Small intestine (tissue), 7 donors: ENCODE measurements at regions not wholly inside any gene's neighbourhood (a gene's known extent, or its start where the extent isn't known, plus 50 kb on each side); places are given as distances from the start of the nearest gene placed in this dataset.

Source experiments
- DNase-seq, 2 donors: peaks; one replicate each; pipeline versions ENCODE4 v3.0.0 to v3.0.0-alpha.2; 2013
- FAIRE-seq: peaks from 2 replicates; lab custom pipeline; 2012; peaks lifted over from hg19 to GRCh38; lab: Jason Lieb, UNC
- H3K27ac ChIP-seq, 3 donors: one replicate each; pipeline ENCODE4 v1.5.1; 2013; ENCODE audit warnings: low read length in 2 of 3, mild to moderate bottlenecking in 2 of 3, control low read depth in 1 of 3, inconsistent platforms in 1 of 3, low read depth in 1 of 3, moderate library complexity in 1 of 3
- H3K27me3 ChIP-seq, 3 donors: one replicate each; pipeline ENCODE4 v1.6.1; 2013; ENCODE audit warnings: low read length in 3 of 3, inconsistent platforms in 1 of 3; ENCODE audit not compliant: control insufficient read depth in 3 of 3, insufficient read depth in 3 of 3
- H3K36me3 ChIP-seq, 3 donors: one replicate each; pipeline ENCODE4 v1.6.1; 2013; ENCODE audit warnings: low read length in 3 of 3, inconsistent platforms in 1 of 3, low read depth in 1 of 3, mild to moderate bottlenecking in 1 of 3, moderate library complexity in 1 of 3; ENCODE audit not compliant: control insufficient read depth in 3 of 3, insufficient read depth in 2 of 3
- H3K4me1 ChIP-seq, 3 donors: one replicate each; pipeline ENCODE4 v1.6.1; 2013; ENCODE audit warnings: low read length in 2 of 3, inconsistent platforms in 1 of 3, low read depth in 1 of 3, mild to moderate bottlenecking in 1 of 3, moderate library complexity in 1 of 3; ENCODE audit not compliant: control insufficient read depth in 3 of 3, insufficient read depth in 2 of 3
- H3K4me3 ChIP-seq, 3 donors: one replicate each; pipeline ENCODE4 v1.5.1; 2013; ENCODE audit warnings: low read length in 3 of 3, control low read depth in 1 of 3, inconsistent platforms in 1 of 3, low read depth in 1 of 3, mild to moderate bottlenecking in 1 of 3, moderate library complexity in 1 of 3
- H3K9me3 ChIP-seq, 2 donors: one replicate each; pipeline ENCODE4 v1.6.1; 2013; ENCODE audit warnings: low read depth in 1 of 2, low read length in 1 of 2; ENCODE audit not compliant: control insufficient read depth in 2 of 2, insufficient read depth in 1 of 2
- WGBS, 3 donors: extraction: QIAGEN DNeasy Blood & Tissue Kit; methylation state at CpG; one replicate each; pipeline ENCODE4 v1.1.7; 2013; 5-methylcytosine and 5-hydroxymethylcytosine counted together
- donor health status: healthy with polysubstance abuse.
- donor health status: control.
- donor health status: control.
- donor health status: Bipolar disorder and iron deficiency.
- donor health status: healthy.

DNA sequence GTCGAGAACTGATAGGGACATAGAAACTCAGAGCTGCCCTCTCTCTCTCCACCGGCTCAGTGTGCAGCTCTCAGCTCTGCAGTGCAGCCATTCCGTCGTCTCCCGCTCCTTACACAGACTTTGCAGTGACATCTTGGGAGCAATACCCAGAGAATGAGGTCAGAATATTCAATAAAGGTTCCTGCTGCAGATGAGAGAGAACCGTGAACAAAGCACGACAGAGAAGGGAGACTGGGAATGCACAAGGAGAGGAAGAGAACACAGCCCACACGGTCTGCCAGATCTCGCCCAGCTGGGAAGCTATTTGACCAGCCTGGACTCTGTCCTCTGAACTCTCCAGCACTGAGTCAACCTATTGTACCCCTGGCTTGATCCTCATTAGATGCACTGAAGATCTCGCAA, 118.0 kb upstream of the PPARGC1A start:
- DNase-seq (peak; percentile 17 to 75), FAIRE-seq (no peak)
- Histone ChIP-seq H3K4me3 (no peak overlapping the region), H3K9me3 (no peaks in the 10 kb centered on the region), H3K4me1 (peaks cover 0 to 5% (median 0%) of the 10 kb centered on the region in 3 donors), H3K27me3 (peaks cover 0 to 2% (median 0%) of the 10 kb centered on the region in 3 donors), H3K27ac (no peak overlapping the region), H3K36me3 (no peaks in the 10 kb centered on the region)
- WGBS, 3 donors, result 35 to 58% (median 35%) methylated on average over 10 of the region's 10 CpGs

DNA sequence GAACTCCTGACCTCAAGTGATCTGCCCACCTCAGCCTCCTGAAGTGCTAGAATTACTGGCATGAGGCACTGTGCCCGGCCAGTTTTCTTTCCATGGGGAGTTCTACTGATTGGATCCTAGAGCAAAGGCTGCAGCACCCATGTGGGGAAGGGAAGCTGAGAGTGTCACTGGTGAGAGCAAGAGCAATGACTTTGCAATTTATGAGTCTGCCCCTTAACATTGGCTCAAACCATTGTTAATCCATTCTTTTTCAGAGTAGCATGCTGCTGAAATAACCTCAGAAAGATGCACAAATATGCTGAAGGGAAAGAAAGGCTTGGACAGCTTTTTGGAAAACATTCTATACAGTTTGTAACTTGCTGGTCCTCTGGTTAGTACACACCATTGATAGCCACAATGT, 116.4 kb upstream of the PPARGC1A start:
- Histone ChIP-seq H3K36me3 (no peaks in the 10 kb centered on the region), H3K4me3 (no peak overlapping the region), H3K9me3 (no peaks in the 10 kb centered on the region), H3K4me1 (peaks cover 0 to 5% (median 0%) of the 10 kb centered on the region in 3 donors), H3K27ac (no peak overlapping the region), H3K27me3 (peaks cover 0 to 2% (median 0%) of the 10 kb centered on the region in 3 donors)
- DNase-seq, result no peak
- 84 to 94% (median 94%) methylated on average over 1 of the region's 1 CpG for WGBS, 3 donors
- no peak for FAIRE-seq

DNA sequence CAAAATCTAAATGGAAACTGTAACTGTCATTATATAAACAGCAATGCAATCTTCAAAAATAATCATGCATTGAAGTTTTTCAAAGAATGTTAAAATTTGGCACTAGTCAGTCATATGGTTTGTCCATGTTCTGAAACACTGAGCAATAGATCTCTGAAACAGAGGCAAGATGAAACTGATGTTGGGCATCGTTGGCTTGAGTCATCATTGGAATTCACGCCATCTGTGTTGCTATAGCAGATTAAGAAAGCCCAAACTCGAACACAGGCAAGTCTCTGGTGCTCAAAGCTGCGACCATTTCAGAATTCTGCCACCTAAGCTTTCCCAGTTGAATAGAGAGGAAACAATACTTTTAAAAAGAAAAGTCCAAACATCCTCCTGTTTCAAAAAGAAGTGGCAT, 114.1 kb upstream of the PPARGC1A start:
- Histone ChIP-seq H3K9me3 (no peaks in the 10 kb centered on the region), H3K4me3 (no peak overlapping the region), H3K4me1 (peaks cover 0 to 5% (median 0%) of the 10 kb centered on the region in 3 donors), H3K36me3 (no peaks in the 10 kb centered on the region), H3K27ac (no peak overlapping the region), H3K27me3 (peaks cover 0 to 6% (median 0%) of the 10 kb centered on the region in 3 donors)
- 68 to 78% (median 75%) methylated on average over 4 of the region's 4 CpGs for WGBS, 3 donors
- DNase-seq, result no peak
- FAIRE-seq, result no peak

DNA sequence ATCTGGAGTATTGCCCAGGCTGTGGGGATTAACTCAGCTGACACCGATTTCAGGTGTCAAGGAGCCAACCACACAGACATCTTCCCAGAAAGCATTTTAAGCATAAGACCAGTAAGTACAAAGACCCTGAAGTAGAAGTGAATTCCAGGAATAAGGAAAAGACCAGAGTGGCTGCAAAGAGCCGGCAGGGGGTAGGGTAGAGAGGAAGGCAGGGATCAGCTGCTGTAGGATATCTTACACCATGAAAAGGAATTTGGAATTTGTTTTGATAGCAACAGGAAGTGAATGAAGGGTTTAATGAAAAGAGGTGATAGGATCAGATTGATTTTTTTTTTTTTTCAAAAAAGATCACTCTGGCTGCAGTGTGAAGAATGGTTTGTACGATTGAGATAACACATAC, 113.6 kb upstream of the PPARGC1A start:
- no peaks in the 10 kb centered on the region for H3K9me3 ChIP-seq
- FAIRE-seq, result no peak
- WGBS, 3 donors, result 62 to 65% (median 64%) methylated on average over 3 of the region's 3 CpGs

DNA sequence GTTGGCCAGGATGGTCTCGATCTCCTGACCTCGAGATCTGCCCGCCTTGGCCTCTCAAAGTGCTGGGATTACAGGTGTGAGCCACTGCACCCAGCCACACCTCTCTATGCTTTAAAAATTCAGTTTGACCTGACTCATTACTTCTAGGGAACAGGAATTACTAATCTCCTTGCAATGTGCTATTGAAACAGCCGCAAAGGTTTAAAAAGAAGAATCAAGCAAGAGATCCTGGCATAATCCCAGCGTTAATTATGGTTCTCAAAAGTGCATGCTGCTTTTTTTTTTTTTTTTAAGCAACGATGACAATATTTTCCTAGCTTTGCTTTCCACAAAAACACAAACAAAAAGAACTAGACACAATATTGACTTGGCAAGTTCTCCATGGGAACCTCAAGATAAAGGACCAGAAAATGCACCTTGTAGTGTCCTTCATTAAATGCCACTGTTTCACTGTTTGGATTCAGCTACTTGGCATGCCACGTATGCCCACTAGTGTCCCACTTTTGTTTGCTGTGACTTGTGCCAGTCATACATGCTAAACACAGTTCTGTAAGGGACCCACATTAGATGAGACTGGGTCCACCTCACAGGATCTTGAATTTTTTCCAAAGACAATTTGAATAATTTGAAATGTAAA, 112.6 kb upstream of the PPARGC1A start:
- FAIRE-seq (no peak), DNase-seq (no peak)
- no peaks in the 10 kb centered on the region for H3K36me3 ChIP-seq
- H3K27me3 ChIP-seq, result peaks cover 0 to 4% (median 0%) of the 10 kb centered on the region in 3 donors
- WGBS, 3 donors, result 79 to 81% (median 81%) methylated on average over 7 of the region's 7 CpGs
- H3K27ac ChIP-seq, result no peak overlapping the region
- no peak overlapping the region for H3K4me3 ChIP-seq
- H3K4me1 ChIP-seq, result peaks cover 0 to 2% (median 0%) of the 10 kb centered on the region in 3 donors
- no peaks in the 10 kb centered on the region for H3K9me3 ChIP-seq

More for the DNA sequence above, 113.6 kb upstream of the PPARGC1A start:
- peaks cover 0 to 6% (median 0%) of the 10 kb centered on the region in 3 donors for H3K27me3 ChIP-seq
- no peak overlapping the region for H3K27ac ChIP-seq
- DNase-seq, result no peak
- peaks cover 0 to 5% (median 0%) of the 10 kb centered on the region in 3 donors for H3K4me1 ChIP-seq
- no peak overlapping the region for H3K4me3 ChIP-seq
- no peaks in the 10 kb centered on the region for H3K36me3 ChIP-seq

DNA sequence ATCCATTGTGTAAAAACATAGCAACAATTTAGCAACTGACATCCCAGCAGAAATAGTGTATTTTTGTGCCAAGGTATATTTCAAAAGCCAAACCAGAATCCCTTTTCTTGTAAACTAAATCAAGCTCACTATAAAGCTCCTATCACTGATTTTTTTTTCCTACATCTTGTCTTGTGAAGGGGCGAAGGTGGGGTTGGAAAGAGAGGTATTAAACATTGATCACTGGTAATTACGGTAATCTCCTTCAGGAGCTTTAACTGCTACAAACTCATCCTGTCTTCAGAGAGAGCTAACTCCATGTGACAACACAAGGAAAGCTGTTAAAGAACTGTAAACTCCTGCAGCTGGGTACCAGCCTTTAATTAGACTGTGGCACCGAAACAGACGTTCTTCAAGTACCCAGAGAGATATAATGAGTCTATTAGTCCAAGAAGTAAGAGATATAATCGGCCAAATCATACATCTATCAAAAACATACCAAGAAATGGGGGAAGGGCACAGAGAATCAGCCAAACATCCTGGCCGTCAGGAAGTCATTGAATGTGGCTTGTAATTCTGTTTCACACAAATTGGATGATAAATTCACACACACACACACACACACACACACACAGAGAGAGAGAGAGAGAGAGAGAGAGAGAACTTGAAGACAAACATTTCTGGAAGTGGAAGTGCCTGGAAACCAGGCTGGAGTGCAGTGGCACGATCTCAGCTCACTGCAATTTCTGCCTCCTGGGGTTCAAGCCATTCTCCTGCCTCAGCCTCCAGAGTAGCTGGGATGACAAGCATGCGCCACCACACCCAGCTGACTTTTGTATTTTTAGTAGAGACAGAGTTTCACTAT, 111.9 kb upstream of the PPARGC1A start:
- FAIRE-seq, result no peak
- H3K9me3 ChIP-seq, result no peaks in the 10 kb centered on the region
- 46 to 51% (median 48%) methylated on average over 8 of the region's 8 CpGs for WGBS, 3 donors

DNA sequence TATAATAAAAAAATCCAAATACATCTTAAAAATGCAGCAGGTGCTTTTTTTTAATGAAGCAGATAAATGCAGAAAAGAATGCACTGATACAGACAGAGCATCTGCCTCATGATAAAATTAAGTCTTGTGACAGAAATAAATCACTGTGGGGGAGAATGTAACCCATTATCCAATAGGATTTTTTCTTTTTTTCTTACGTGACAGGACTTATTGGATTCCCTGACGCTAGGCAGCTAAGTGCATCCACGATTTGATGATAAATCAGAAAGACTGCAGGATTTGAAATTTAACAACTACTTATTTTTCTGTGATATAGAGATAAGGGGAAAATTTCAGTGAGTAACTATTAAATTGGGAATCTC, 110.6 kb upstream of the PPARGC1A start:
- H3K27ac ChIP-seq, result no peak overlapping the region
- no peak overlapping the region for H3K4me3 ChIP-seq
- no peaks in the 10 kb centered on the region for H3K36me3 ChIP-seq
- FAIRE-seq (no peak), DNase-seq (no peak)
- peaks cover 0 to 4% (median 0%) of the 10 kb centered on the region in 3 donors for H3K27me3 ChIP-seq
- no peaks in the 10 kb centered on the region for H3K4me1 ChIP-seq
- no peaks in the 10 kb centered on the region for H3K9me3 ChIP-seq
- 78 to 85% (median 81%) methylated on average over 3 of the region's 3 CpGs for WGBS, 3 donors

More for the DNA sequence above, 111.9 kb upstream of the PPARGC1A start:
- H3K27ac ChIP-seq, result no peak overlapping the region
- no peak for DNase-seq
- H3K4me3 ChIP-seq, result no peak overlapping the region
- no peaks in the 10 kb centered on the region for H3K36me3 ChIP-seq
- peaks cover 0 to 4% (median 0%) of the 10 kb centered on the region in 3 donors for H3K27me3 ChIP-seq
- H3K4me1 ChIP-seq, result no peaks in the 10 kb centered on the region

DNA sequence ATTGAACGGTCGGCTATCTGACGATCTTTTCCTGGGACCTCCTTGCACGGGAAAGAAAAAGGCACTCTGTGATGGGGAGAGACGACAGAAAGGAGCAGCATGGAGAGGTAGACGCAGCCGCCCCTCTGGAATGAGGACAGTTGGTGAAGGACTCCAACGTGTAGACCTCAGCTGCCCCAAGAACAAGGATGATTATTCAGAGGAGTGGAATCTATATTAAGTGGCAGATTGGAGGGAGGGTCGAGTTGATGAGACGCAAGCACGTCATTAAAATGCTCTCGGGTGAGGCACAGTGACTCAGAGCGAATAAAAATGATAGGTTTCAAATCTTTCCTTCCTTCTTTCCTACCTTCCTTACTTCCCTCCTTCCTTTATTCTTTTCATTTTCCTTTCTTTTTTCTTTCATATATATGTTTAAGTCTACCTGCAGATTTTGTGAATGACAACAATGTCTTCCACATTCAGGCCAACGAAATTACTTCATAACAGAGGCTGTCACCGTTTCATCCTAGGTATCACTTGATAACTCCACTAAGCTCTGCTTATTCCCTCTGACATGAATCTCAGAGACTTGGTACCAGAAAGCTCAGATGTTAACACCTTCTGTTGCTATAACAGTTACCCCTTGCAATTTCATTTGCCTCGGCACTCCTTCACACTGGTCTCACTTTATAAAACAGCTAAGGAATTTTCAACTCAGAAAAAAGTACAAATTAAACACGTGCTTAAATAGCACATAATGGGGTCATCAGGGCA, 110.0 kb upstream of the PPARGC1A start:
- Histone ChIP-seq H3K27me3 (peaks cover 0 to 4% (median 0%) of the 10 kb centered on the region in 3 donors), H3K36me3 (no peaks in the 10 kb centered on the region), H3K4me1 (no peaks in the 10 kb centered on the region), H3K9me3 (no peaks in the 10 kb centered on the region), H3K27ac (no peak overlapping the region), H3K4me3 (no peak overlapping the region)
- FAIRE-seq (no peak), DNase-seq (no peak)
- WGBS, 3 donors, result 77 to 81% (median 79%) methylated on average over 17 of the region's 17 CpGs
